Prostate gland (tissue), 2 donors: ENCODE measurements at regions not wholly inside any gene's neighbourhood (a gene's known extent, or its start where the extent isn't known, plus 50 kb on each side); places are given as distances from the start of the nearest gene placed in this dataset.

Source experiments
- CTCF ChIP-seq, 4 experiments: fragments of 200-600 bp in 2 of 4; fragments of 450-650 bp in 2 of 4; sonication (generic) in 2 of 4; IDR thresholded peaks; 1 replicate in 3 of 4; 2 replicates in 1 of 4; pipeline ENCODE4 v1.5.1; 2016 to 2019; ENCODE audit warnings: antibody characterized with exemption in 4 of 4, mild to moderate bottlenecking in 2 of 4, moderate library complexity in 2 of 4
- POLR2AphosphoS5 ChIP-seq: sonication (generic); formaldehyde crosslinking; IDR thresholded peaks from one replicate; pipeline ENCODE4 v1.6.1; 2017; ENCODE audit warnings: antibody characterized with exemption

GRCh38 chr18:27887711-27888495, 289.0 kb downstream of the CDH2 start:
- no peak for TF ChIP-seq CTCF (IDR thresholded peaks at IDR 0.05)
- no peak for TF ChIP-seq POLR2AphosphoS5
